Heart left ventricle (tissue), 13 donors: ENCODE measurements at regions not wholly inside any gene's neighbourhood (a gene's known extent, or its start where the extent isn't known, plus 50 kb on each side); places are given as distances from the start of the nearest gene placed in this dataset.

Source experiments
- POLR2A ChIP-seq, 2 donors: fragments of 450-650 bp; IDR thresholded peaks; one replicate each; pipeline ENCODE4 v1.6.1; 2017; ENCODE audit warnings: antibody characterized with exemption in 2 of 2, mild to moderate bottlenecking in 2 of 2, moderate library complexity in 2 of 2
- TF ChIP-seq, protein P1 (sequence below), 12 donors: fragments of 200-600 bp; sonication (generic) in 4 of 12; IDR thresholded peaks; one replicate each; pipeline versions ENCODE4 v1.5.0 to v1.8.0; 2018 to 2022; ENCODE audit warnings: antibody characterized with exemption in 12 of 12, mild to moderate bottlenecking in 5 of 12
- donor health status: ischemic (EF 13 %, LVEDD 7.1; RV severe dilation, severe dysfunction).
- donor health status: DM: no; HTN: yes; CAD: no.
- donor health status: DM: no; HTN: no; CAD: no.
- donor health status: ischemic (EF 25% LVEDD 6.9; RV normal size, moderate dysfunction).
- donor health status: ischemic (EF 25% LVEDD 5.7; RV mildly dilated, moderate dysfunction).
- donor health status: ischemic (EF 35%, LVEDD 5.7; RV mildly dilated, moderate dysfunction).
- donor health status: nonischemic (EF 11% LVEDD 7.7; RV severe dilation, severe dysfunction).
- donor health status: DM: yes; HTN: yes; CAD: no.
- donor health status: PGD.
- donor health status: ischemic (EF 29% LVEDD 5.4; RV normal size, mild dysfunction).
- donor health status: nonischemic (EF 23%, LVEDD 6.1; RV moderate dilation, normal function).

DNA sequence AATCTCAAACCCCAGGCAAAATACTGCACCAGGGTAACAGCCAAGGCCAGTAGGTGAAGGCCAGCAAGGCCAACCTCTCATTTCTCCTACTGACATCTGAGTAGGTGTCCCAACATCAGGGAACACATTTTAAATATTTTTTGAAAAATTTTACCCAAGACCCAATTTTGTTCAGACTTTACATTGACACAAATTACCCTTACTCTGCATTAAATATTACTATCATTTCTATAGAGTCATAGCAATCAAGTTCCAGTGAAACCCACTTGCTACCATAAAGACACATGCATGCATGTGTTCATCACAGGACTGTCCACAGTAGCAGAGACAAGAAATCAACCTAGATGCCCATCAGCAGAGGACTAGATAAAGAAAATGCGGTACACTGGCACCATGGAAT is 99.9 kb downstream of the NRN1 start:
- TF ChIP-seq, protein P1, sequence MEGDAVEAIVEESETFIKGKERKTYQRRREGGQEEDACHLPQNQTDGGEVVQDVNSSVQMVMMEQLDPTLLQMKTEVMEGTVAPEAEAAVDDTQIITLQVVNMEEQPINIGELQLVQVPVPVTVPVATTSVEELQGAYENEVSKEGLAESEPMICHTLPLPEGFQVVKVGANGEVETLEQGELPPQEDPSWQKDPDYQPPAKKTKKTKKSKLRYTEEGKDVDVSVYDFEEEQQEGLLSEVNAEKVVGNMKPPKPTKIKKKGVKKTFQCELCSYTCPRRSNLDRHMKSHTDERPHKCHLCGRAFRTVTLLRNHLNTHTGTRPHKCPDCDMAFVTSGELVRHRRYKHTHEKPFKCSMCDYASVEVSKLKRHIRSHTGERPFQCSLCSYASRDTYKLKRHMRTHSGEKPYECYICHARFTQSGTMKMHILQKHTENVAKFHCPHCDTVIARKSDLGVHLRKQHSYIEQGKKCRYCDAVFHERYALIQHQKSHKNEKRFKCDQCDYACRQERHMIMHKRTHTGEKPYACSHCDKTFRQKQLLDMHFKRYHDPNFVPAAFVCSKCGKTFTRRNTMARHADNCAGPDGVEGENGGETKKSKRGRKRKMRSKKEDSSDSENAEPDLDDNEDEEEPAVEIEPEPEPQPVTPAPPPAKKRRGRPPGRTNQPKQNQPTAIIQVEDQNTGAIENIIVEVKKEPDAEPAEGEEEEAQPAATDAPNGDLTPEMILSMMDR (IDR thresholded peaks at IDR 0.05): no peak
- no peak for TF ChIP-seq POLR2A (IDR thresholded peaks at IDR 0.05)
